ENCODE measurements at regions not wholly inside any gene's neighbourhood (a gene's known extent, or its start where the extent isn't known, plus 50 kb on each side); places are given as distances from the start of the nearest gene placed in this dataset.

DNA sequence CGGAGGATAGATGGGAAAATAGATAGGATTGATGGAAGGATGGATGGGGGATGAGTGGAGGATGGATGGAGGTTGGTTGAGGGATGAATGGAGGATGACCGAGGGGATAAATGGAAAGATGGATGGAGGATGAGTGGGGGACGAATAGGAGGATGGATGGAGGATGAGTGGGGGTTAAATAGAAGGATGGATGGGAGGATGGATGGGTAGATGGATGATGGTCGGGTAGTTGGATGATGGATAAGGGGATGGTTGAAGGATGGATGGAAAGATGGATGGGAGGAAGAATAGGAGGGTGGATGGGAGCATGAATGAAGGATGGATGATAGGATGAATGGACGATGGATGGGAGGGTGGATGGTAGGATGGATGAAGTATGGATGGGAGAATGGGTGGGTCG, 219.3 kb upstream of the IER5L start:
- no peak for DNase-seq

DNA sequence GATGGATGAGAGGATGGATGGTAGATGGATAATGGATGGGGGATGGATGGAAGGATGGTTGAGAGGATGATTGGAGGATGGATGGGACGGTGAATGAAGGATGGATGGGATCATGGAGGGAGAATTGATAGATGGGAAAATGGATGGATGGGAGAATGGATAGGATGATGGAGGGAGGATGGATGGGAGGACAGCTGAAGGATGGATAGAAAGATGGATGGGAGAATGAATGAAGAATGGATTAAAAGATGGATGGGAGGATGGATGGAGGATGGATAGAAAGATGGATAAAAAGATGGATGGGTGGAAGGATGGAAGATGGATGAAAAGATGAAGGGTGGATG, 218.3 kb upstream of the IER5L start:
- DNase-seq: no peak

GRCh38 chr9:129395633-129396364, 217.7 kb upstream of the IER5L start:
- no peak for DNase-seq

DNA sequence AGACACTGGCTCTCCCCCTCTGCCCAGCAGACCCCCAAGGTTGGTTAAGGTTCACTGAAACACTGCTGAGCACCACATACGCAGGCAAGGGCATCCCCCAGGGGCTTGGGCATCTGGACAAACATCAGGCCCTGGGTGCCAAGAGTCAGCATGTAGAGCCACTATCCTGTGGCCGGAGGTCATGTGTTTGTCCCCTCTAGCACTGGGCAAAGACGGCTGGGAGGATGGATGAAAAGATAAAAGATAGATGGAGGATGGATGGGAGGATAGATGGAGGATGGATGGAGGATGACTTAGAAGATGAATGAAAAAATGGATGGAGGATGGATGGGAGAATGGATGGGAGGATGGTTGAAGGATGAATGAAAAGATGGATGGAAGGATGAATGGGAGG, 216.8 kb upstream of the IER5L start:
- DNase-seq: no peak

DNA sequence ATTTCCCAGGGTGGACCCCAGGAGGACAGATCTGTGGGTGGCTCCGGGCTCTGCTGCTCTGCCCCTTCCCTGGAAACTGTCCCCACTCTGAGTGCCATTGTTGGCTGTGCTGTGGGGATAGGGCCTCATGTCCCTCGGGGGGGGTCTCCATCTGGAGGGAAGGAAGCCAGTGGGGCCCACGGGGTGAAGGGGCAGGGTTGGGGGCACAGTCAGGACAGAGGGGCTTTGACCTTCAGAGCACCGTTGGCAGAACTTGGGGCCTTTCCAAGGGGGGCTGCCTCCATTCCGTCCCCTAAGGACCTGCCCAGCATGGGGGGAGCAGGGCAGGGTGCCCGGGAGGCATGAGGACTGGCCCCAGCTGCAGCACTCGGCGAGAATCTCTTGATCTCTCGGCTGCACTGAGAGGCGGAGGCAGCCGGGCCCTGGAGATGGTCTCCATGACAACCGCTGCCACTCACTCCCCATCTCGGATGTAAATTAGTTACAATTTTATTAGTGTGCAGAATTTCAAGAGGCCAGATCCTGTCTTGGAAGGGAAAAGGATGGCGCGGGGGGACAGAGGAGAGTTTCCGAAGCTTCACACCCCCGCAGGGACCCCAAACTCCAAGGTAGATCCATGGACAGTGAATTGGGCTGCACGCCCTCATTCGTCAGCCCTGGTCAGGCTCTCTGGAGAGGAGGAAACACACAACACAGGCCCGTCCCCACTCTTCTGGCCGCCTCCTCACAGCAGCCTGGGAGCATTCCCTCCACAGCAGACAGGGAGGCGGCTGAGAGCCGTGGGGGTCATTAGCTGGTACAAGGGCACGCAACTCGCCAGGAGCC, 216.2 kb upstream of the IER5L start:
- DNase-seq: peak; percentile 76

DNA sequence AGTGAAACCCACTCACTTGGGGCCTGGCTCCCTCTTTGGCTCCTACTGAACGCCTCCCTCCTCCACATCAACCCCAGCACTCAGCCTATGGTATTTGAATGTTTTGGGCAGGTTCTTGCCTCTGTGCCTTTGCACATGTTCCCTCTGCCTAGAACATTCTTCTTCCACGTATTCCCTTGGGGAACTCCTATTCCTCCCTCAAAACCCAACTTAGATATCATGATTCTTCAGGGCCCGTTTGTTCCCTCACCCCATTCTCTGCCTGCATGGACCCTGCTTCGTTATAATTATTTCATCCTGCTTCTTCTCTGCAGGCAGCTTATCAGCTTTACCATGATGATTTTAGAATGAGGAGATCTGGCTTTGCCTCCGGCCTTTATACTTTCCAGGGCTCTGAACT, 215.0 kb upstream of the IER5L start:
- DNase-seq: no peak

GRCh38 chr9:129392093-129392541, 214.1 kb upstream of the IER5L start:
- DNase-seq: peak; percentile 59

GRCh38 chr9:129391221-129391661, 213.2 kb upstream of the IER5L start:
- DNase-seq: no peak

DNA sequence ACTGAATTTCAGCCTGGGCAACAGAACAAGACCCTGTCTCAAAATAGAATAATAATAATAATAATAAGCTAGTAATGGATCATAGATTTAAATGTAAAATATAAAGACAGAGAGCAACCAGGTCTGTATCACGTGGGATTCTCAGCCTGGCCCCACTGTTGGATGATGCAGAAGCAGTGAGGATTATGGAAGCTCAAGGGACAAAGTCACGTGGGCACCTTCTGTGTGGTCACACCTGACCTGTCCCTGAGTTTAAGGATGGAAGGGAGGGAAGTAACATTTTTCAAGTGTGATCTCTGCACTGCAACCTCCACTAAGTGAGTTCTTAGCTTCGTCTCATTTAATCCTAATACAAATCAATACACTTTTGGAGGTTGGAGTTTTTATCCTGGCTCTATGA, 212.5 kb upstream of the IER5L start:
- DNase-seq: no peak

DNA sequence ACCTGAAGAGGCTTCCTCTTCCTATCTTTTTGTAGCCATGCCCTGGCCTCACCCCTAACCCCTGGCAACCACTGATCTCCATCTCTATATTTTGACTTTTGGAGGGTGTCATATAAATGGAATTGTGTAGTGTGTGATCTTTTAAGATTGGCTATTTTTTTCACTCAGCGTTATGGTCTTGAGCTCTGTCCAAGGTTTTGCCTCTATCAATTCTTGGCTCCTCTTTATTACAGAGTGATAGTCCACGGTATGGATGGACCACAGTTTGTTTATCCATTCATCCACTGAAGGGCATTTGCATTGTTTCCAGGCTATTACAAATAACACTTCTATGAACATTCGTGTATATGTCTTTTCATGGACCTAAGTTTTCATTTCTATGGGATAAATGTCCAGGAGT, 209.8 kb upstream of the IER5L start:
- no peak for DNase-seq

DNA sequence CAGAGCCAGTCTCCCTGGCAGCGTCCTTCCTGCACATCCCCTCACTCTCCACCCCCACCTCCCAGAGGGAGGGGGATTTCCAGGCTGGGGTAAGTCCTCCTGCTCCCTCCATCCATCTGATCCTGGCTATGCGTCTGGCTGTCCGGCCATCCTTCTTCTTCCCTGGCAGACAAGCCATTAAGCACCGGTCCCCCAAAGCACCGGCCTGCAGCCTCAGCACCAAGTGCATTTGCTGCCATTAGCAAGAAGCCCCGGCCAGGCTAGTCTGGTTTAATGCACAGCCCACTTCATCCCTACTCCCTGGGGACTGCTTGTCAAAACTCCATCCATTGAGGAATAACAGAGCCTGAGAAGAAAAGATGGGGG, 208.7 kb upstream of the IER5L start:
- no peak for DNase-seq

GRCh38 chr9:129385211-129385934, 207.3 kb upstream of the IER5L start:
- DNase-seq: no peak

DNA sequence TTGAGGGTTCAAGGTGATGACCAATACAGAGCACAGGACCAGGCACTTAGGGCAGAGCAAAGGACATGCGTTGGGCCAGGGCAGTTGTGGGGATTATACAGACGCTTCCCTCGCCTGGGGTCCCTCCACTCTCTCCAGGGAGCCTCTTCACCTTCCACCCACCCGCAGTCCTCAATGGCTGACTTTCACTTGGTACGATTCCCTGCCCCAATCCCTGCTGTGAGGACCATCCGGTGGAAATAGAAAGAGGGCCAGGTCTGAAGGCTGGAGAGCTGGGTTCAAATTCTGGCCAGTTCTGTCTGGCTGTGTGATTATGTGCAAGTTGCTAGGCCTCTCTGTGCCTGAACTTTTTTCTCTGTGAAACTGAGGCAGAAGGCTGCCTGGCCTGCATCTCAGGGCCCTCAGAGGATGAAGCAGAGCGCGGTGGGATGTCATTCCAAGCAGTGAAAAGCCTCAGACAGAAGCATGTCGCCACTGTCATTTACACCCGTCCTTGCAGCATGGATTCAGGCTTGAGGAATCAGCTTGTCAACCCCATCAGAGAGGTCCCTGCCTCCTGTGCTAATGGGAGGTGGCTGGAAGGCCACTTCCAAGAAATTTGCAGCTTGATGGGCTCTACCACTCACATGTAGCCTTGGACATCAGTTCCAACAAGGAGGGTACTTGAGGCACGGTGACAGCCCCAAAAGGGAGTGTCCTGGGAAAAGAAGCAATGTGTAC, 206.6 kb upstream of the IER5L start:
- DNase-seq: no peak

DNA sequence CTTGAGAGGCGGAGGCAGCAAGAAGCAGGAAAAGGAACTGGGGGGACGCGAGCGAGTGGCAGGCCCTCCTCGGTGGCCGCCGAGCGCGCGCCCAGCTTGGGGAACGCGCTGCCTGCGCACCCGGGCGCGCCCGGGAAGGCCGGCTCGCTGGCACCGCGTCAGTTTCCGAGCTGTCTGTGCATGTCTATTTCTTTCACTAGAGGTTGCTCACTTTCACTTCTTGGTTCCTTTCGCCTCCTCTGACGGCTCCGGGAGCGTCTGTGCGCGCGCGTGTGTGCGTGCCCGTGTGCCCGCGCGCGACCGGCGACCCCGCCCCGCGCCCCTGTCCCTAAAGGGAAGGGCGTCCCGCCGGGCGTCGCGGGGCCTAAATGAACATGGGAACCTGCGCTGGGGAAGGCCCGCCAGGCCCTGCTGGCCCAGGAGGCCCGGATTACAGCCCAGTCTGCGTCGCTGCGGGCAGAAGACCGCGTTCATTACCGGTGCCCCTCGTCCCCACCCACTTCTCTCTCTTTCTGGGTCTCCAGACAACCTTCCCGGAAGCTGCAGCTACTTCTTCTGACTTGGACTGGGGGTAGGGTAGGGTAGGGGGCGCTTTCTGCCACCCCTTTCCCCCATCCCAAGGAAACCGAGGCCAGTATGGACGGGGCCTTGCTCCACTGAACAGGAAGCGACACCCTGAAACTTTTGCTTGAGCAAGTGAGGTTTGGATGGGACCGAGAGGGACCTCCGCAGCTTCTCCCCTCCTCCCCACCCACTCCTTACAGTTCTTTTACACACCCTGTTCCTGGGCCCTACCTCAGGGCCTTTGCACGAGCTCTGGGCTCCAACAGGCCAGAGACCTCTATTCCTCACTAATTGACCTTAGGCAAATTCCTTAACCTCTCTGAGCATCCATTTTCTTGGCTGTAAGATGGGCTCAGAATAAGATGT, 205.8 kb upstream of the IER5L start:
- peak; percentile 63 for DNase-seq

GRCh38 chr9:129383019-129383560, 205.0 kb upstream of the IER5L start:
- DNase-seq: peak; percentile 96

DNA sequence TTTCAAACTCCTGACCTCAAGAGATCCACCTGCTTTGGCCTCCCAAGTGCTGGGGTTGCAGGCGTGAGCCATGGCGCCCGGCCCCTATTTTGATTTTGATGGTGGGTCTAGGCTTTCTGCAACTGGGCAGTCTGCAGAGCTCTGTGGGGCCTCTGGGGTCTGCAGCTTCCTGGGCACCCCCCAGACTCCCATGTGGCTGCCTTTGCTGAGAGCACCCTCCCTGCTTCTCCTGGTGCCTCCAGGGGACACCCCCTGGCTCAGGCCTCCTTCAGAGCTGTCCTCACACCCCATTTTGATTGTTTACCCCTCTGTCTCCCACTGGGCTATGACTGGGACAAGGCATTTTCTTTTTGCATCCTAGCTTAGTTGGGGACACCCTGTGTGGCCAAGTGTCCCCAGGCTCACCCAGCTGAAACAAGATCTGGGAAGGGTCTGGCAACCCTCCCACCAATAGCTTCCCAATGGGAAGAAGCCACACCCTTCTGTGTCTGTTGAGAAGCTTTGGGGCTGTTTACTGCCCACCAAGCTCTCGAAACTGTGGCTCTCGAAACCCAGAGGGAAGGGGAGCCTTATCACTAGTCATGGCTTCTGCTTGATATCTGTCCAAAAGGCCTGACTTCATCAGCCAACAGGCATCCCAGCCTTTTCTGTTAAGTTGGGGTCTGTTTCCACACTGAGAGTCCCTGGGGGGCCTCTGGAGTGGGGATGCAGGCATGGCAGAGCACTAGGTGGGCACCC, 204.4 kb upstream of the IER5L start:
- DNase-seq: peak; percentile 96

DNA sequence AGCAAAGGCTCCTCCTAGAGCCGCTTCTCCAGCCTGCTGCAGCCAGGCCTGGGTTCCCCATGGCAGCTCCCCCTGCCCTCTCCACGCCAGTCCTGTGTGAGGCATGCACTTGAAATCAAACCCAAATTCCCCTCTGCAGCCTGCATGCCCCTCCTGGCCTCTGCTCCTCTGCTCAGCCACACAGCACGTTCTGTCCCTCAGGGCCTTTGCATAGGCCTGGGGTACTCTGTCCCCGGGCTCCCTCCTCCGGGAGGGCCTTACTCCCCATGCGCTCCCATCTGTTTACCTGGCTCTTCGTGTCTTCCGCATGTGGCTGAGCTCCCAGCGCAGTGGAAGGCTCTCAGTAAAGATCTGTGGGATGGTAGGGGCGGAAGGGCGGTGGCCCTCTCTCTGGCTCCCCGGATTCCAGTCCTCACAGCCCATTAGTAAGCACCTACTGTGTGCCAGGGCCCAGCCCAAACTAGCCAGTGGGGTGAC, 203.5 kb upstream of the IER5L start:
- DNase-seq: no peak

DNA sequence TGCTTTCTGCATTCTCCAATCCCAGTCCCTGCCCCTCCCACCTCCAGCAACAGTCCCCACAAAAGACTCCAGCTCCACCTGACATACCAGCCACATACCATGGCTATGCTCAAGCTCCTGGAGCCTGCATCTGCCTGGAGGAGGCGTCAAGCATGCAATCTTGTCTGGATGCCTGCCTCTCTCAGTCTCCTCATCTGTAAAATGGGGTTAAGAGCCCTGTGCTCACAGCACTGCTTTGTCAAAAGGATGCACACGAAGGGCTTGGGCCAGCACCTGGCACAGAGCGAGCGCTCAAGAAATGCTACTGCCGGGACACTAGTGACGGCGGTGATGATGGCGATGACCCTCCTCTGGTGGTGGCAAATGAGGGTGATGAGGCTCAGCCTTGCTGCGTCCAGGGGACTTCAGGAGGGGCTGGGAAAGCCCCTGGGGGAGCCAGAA, 202.9 kb upstream of the IER5L start:
- no peak for DNase-seq

- DNase-seq: no peak
These were observed 201.8 kb upstream of the IER5L start for GRCh38 chr9:129379886-129380285.

GRCh38 chr9:129379181-129379836, 201.2 kb upstream of the IER5L start:
- DNase-seq: no peak

All from DMS79 (cell line).